ENCODE measurements at regions not wholly inside any gene's neighbourhood (a gene's known extent, or its start where the extent isn't known, plus 50 kb on each side); places are given as distances from the start of the nearest gene placed in this dataset.

- TF ChIP-seq, protein P1, sequence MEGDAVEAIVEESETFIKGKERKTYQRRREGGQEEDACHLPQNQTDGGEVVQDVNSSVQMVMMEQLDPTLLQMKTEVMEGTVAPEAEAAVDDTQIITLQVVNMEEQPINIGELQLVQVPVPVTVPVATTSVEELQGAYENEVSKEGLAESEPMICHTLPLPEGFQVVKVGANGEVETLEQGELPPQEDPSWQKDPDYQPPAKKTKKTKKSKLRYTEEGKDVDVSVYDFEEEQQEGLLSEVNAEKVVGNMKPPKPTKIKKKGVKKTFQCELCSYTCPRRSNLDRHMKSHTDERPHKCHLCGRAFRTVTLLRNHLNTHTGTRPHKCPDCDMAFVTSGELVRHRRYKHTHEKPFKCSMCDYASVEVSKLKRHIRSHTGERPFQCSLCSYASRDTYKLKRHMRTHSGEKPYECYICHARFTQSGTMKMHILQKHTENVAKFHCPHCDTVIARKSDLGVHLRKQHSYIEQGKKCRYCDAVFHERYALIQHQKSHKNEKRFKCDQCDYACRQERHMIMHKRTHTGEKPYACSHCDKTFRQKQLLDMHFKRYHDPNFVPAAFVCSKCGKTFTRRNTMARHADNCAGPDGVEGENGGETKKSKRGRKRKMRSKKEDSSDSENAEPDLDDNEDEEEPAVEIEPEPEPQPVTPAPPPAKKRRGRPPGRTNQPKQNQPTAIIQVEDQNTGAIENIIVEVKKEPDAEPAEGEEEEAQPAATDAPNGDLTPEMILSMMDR (IDR thresholded peaks at IDR 0.05), result no peak
Observed at GRCh38 chr9:28518439-28518838, 945.2 kb upstream of the C9orf72 start.

- TF ChIP-seq, protein P1 (IDR thresholded peaks at IDR 0.05), result no peak
Observed at GRCh38 chr9:28528049-28528448, 954.8 kb upstream of the C9orf72 start.

DNA sequence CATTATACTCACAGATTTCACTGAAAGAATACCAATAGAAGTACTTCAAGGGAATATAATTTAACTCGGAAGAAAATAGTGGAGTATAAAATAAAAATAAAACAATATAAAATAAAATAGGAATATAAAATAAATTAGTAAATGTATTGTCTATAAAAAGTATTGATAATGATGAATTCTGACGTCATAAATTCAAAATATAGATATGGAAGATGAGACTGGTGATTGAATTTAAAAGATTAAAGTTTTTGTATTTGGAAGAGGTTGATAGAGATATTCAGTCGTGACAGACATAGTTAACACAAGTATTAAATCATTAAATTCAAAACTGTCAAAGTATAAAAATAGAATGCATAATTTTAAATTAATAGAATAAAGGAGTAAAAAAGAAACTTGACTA is 964.9 kb upstream of the C9orf72 start:
- TF ChIP-seq, protein P1 (IDR thresholded peaks at IDR 0.05), result no peak

GRCh38 chr9:28539434-28540070 is 966.3 kb upstream of the C9orf72 start:
- TF ChIP-seq, protein P1 (IDR thresholded peaks at IDR 0.05), result no peak

DNA sequence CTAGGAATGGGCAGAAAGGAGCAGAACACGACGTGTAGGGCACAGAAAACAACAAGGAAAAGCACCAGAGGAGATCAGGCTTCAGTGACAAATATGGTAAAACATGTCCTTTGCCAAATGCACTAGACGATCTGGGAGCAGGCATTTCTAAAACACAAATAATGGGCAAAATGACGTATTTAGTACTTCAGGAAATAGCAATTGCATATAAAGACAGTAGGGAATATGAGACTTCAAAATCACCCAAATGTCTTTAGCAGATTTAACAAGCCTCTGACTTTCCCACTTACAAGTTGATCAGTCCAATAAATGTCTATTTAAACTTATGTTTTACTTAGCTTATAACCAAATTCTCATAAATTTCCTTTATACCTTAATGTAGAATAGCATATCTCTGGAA is 969.6 kb upstream of the C9orf72 start:
- TF ChIP-seq, protein P1 (IDR thresholded peaks at IDR 0.05), result no peak

DNA sequence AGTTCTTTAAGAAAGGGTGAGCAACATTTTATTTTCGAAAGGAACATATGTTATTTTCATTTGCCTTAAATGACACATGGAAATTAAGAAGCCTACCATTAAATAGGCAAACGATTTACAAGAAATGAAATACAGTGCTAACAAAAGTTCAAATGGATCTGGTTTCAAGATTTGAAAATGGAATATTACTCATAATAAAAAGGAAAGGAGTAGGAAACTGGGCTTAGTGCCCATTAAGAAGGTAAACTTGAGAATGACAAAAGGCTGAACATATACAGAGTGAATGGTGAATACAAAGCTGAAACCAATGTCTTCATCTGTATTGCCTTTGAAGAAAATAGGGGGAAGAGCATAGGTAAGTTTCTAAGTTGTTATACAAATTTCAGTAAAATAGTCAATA is 974.2 kb upstream of the C9orf72 start:
- TF ChIP-seq, protein P1 (IDR thresholded peaks at IDR 0.05), result no peak

DNA sequence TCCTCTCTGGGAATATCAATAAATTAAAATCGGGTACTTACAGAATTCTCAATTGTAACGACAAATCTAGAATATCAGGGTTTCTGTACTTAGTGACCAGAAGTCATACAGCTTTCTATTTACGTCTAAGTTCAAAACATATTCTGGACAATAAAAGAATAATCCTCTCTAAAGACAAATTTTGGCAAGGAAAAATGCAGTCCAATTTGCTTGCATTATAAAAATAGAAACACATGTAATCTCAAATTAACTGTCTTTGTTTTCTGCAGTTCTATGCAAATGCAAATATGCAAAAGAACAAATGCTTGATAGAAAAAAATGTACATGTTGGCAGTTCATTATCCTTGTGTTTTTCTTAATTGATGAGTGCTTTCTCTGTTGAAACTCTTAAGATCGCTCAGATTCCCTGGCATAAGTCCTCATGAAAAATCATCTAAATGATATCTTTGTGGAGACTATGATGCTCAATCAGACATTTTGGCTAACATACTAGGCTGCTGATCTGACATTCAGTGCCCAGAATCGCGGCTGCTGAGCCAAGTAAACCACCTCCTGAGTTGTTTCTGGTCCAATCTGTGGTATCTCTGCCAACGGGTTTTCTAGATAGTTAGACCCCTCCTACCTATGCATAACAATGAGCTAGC is 990.1 kb upstream of the C9orf72 start:
- TF ChIP-seq, protein P1 (IDR thresholded peaks at IDR 0.05), result no peak
